ENCODE measurements at regions not wholly inside any gene's neighbourhood (a gene's known extent, or its start where the extent isn't known, plus 50 kb on each side); places are given as distances from the start of the nearest gene placed in this dataset.

GRCh38 chr2:167875529-167875928 is 371.9 kb downstream of the STK39 start:
- no peak for TF ChIP-seq POLR2A (IDR thresholded peaks at IDR 0.05)
- no peak for TF ChIP-seq CTCF (IDR thresholded peaks at IDR 0.05 in 8 of 11, conservative IDR thresholded peaks at IDR 0.05 in 3 of 11)
